HL-60 (cell line): ENCODE measurements at regions not wholly inside any gene's neighbourhood (a gene's known extent, or its start where the extent isn't known, plus 50 kb on each side); places are given as distances from the start of the nearest gene placed in this dataset.

ENCODE experiments used
- DNase-seq, 2 experiments: peaks; one replicate each; pipeline ENCODE4 v3.0.0-alpha.2; 2010 to 2020; ENCODE audit warnings: low read depth in 1 of 2, low spot score in 1 of 2
- H3K27ac ChIP-seq: fragments of 250-450 bp; sonication (Bioruptor Pico); replicated peaks from 2 replicates; pipeline ENCODE4 v1.5.1; 2020; ENCODE audit warnings: mild to moderate bottlenecking, moderate library complexity
- H3K27me3 ChIP-seq: fragments of 250-450 bp; sonication (Bioruptor Pico); 2 replicates; pipeline ENCODE4 v1.5.1; 2021; ENCODE audit warnings: mild to moderate bottlenecking, moderate library complexity; ENCODE audit not compliant: insufficient read depth, poor library complexity, severe bottlenecking
- H3K4me3 ChIP-seq: replicated peaks from 2 replicates; pipeline ENCODE4 v1.5.1; 2011; ENCODE audit warnings: mild to moderate bottlenecking, control low read depth, low read length; ENCODE audit not compliant: insufficient read depth
- CTCF ChIP-seq: IDR thresholded peaks from one replicate; pipeline ENCODE4 v1.5.1; 2011; ENCODE audit warnings: low read length, control low read depth, inconsistent platforms; ENCODE audit not compliant: insufficient read depth
- GABPA ChIP-seq: IDR thresholded peaks from 2 replicates; pipeline ENCODE4 v1.6.1; 2012; ENCODE audit warnings: low read depth
- POLR2AphosphoS5 ChIP-seq: IDR thresholded peaks from 2 replicates; pipeline ENCODE4 v1.6.1; 2012; ENCODE audit warnings: low read depth
- REST ChIP-seq: IDR thresholded peaks from 2 replicates; pipeline ENCODE4 v1.6.1; 2012; ENCODE audit warnings: low read depth; ENCODE audit not compliant: insufficient replicate concordance
- SPI1 ChIP-seq: IDR thresholded peaks from 2 replicates; pipeline ENCODE4 v1.6.1; 2012; ENCODE audit warnings: low read depth, mild to moderate bottlenecking, borderline replicate concordance

DNA sequence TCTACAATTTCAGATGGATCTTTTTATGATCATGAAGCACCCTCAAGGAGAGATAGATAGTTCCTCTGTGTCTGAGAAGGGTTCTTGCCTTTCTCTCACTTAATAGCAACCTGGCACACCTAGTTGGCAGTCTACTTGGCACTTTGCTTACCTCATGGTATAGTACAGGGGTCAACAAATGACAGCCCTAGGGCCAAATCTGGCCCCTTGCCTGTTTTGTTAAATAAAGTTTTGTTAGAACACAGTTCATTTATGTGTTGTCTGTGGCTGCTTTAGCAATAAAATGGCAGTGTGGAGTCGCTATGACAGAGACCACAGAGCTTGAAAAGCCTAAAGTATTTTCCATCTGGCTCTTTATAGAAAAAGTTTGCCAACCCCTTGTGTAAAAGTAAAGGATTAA is 119.3 kb upstream of the CPEB4 start:
- DNase-seq = no peak
- H3K27me3 ChIP-seq = no peaks in the 10 kb centered on the region
- H3K27ac ChIP-seq = no peak overlapping the region
- no peak for TF ChIP-seq SPI1
- TF ChIP-seq REST = no peak
- no peak for TF ChIP-seq POLR2AphosphoS5
- TF ChIP-seq CTCF = no peak
- TF ChIP-seq GABPA = no peak
- no peak overlapping the region for H3K4me3 ChIP-seq

DNA sequence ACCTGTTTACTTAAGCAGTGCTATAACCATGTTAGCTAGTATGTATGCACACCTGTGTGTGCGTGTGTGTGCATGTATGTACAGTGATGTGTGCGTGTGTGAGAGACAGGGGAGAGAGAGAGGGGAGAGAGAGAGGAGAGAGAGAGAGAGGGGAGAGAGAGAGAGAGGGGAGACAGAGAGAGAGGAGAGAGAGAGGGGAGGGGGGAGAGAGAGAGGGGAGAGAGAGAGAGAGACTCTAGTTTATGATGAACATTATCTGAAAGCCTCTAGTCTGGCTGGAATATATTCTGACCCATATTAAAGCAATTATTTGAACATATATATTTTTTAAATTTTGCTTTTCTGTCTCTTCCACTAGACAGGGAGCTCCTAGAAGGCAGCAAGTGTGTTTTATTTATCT is 117.5 kb upstream of the CPEB4 start:
- Histone ChIP-seq H3K27me3 (no peaks in the 10 kb centered on the region), H3K4me3 (no peak overlapping the region), H3K27ac (no peak overlapping the region)
- DNase-seq = no peak
- no peak for TF ChIP-seq GABPA
- no peak for TF ChIP-seq REST
- no peak for TF ChIP-seq SPI1
- TF ChIP-seq POLR2AphosphoS5 = no peak
- no peak for TF ChIP-seq CTCF

- TF ChIP-seq SPI1 = no peak
- no peak for TF ChIP-seq POLR2AphosphoS5
- no peak for TF ChIP-seq GABPA
- TF ChIP-seq CTCF = no peak
- no peak for TF ChIP-seq REST
- no peak for DNase-seq
- Histone ChIP-seq H3K27me3 (no peaks in the 10 kb centered on the region), H3K27ac (no peak overlapping the region), H3K4me3 (no peak overlapping the region)
Observed at GRCh38 chr5:173771121-173771724, 116.9 kb upstream of the CPEB4 start.
